GM12878 (cell line): ENCODE measurements at regions not wholly inside any gene's neighbourhood (a gene's known extent, or its start where the extent isn't known, plus 50 kb on each side); places are given as distances from the start of the nearest gene placed in this dataset.

Source experiments
- CTCF ChIP-seq, 3 experiments: IDR thresholded peaks in 2 of 3; conservative IDR thresholded peaks in 1 of 3; 2 replicates each; pipeline ENCODE4 v1.5.1; 2011; ENCODE audit warnings: low read depth in 3 of 3, low read length in 3 of 3, mild to moderate bottlenecking in 3 of 3, control low read depth in 2 of 3, moderate library complexity in 2 of 3, inconsistent platforms in 1 of 3, mixed read lengths in 1 of 3; ENCODE audit not compliant: control insufficient read depth in 2 of 3, insufficient read depth in 1 of 3; ENCODE audit errors: extremely low read depth in 1 of 3
- EZH2 ChIP-seq: IDR thresholded peaks from 2 replicates; pipeline ENCODE4 v1.6.1; 2012; ENCODE audit warnings: low read depth, mild to moderate bottlenecking, control low read depth, inconsistent platforms, low read length, borderline replicate concordance; ENCODE audit not compliant: control insufficient read depth
- HCFC1 ChIP-seq: fragments of 150-350 bp; IDR thresholded peaks from 2 replicates; pipeline ENCODE4 v1.6.1; 2014; ENCODE audit warnings: low read length
- TCF7 ChIP-seq: IDR thresholded peaks from 2 replicates; pipeline ENCODE4 v1.6.1; 2014; ENCODE audit warnings: antibody characterized with exemption, borderline replicate concordance

- TF ChIP-seq CTCF (IDR thresholded peaks at IDR 0.05 in 2 of 3, conservative IDR thresholded peaks at IDR 0.05 in 1 of 3; ENCODE audit: control insufficient read depth in 2 of 3, extremely low read depth in 1 of 3, insufficient read depth in 1 of 3, low read depth in 3 of 3, low read length in 3 of 3) (no peak), TCF7 (no peak), HCFC1 (no peak), EZH2 (no peak)
Observed at GRCh38 chr17:77492446-77493237, 351.9 kb downstream of the SEC14L1 start.
